KMS-11 (cell line): ENCODE measurements at regions not wholly inside any gene's neighbourhood (a gene's known extent, or its start where the extent isn't known, plus 50 kb on each side); places are given as distances from the start of the nearest gene placed in this dataset.

ENCODE experiments used
- H2AFZ ChIP-seq: fragments of 200-600 bp; sonication (generic); 2 replicates; pipeline ENCODE4 v1.6.1; 2016; ENCODE audit warnings: antibody characterized with exemption, mixed run types, low read depth
- H3K27ac ChIP-seq: fragments of 200-600 bp; sonication (generic); 2 replicates; pipeline ENCODE4 v1.6.1; 2016; ENCODE audit warnings: mild to moderate bottlenecking, mixed run types
- H3K27me3 ChIP-seq: fragments of 200-600 bp; sonication (generic); 2 replicates; pipeline ENCODE4 v1.6.1; 2017; ENCODE audit warnings: mild to moderate bottlenecking, low read depth, mixed run types, moderate library complexity; ENCODE audit not compliant: insufficient read depth
- H3K36me3 ChIP-seq: fragments of 200-600 bp; sonication (generic); 2 replicates; pipeline ENCODE4 v1.6.1; 2017; ENCODE audit warnings: mild to moderate bottlenecking, mixed run types; ENCODE audit not compliant: insufficient read depth
- H3K4me1 ChIP-seq: fragments of 200-600 bp; sonication (generic); 2 replicates; pipeline ENCODE4 v1.6.1; 2016; ENCODE audit warnings: mild to moderate bottlenecking, low read depth, mixed run types; ENCODE audit not compliant: poor library complexity, severe bottlenecking
- H3K4me2 ChIP-seq: fragments of 200-600 bp; sonication (generic); 2 replicates; pipeline ENCODE4 v1.7.0; 2016; ENCODE audit warnings: mild to moderate bottlenecking, mixed run types
- H3K4me3 ChIP-seq: fragments of 200-600 bp; sonication (generic); IDR thresholded peaks from 2 replicates; pipeline ENCODE4 v1.6.1; 2017; ENCODE audit warnings: low read depth, low read length, mixed read lengths; ENCODE audit not compliant: insufficient read depth
- H3K79me2 ChIP-seq: fragments of 200-600 bp; sonication (generic); 2 replicates; pipeline ENCODE4 v1.6.1; 2016; ENCODE audit warnings: low read depth, mixed run types; ENCODE audit not compliant: insufficient read depth
- H3K9ac ChIP-seq: fragments of 200-600 bp; sonication (generic); 2 replicates; pipeline ENCODE4 v1.6.1; 2016; ENCODE audit warnings: mild to moderate bottlenecking, mixed run types
- H4K20me1 ChIP-seq: fragments of 200-600 bp; sonication (generic); 2 replicates; pipeline ENCODE4 v1.6.1; 2016; ENCODE audit warnings: mild to moderate bottlenecking, mixed run types; ENCODE audit not compliant: insufficient read depth
- TF ChIP-seq, protein P1 (sequence below): fragments of 200-600 bp; sonication (generic); conservative IDR thresholded peaks from 2 replicates; pipeline ENCODE4 v1.6.1; 2017; ENCODE audit warnings: low read depth, mild to moderate bottlenecking, antibody characterized with exemption, low read length, moderate library complexity, mixed read lengths

DNA sequence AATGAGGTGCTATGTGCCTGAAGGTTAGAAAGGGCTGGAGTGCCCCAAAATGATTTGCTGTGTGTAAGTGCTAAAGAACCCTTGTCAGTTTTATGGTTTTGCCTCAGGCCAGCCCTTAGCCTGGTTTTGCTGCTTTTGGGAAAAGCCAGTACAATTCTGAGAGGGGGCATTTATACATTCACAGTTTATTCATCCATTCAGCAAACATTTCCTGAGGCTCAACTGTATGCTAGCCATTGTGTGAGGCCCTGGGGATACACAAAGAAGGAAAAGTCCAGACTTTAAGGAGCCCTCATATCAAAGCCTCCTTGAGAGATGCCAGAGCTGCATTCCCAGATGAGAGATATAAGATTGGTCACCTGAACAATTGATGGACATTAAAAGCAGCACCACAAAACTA, 115.2 kb upstream of the PLCXD3 start:
- TF ChIP-seq, protein P1, sequence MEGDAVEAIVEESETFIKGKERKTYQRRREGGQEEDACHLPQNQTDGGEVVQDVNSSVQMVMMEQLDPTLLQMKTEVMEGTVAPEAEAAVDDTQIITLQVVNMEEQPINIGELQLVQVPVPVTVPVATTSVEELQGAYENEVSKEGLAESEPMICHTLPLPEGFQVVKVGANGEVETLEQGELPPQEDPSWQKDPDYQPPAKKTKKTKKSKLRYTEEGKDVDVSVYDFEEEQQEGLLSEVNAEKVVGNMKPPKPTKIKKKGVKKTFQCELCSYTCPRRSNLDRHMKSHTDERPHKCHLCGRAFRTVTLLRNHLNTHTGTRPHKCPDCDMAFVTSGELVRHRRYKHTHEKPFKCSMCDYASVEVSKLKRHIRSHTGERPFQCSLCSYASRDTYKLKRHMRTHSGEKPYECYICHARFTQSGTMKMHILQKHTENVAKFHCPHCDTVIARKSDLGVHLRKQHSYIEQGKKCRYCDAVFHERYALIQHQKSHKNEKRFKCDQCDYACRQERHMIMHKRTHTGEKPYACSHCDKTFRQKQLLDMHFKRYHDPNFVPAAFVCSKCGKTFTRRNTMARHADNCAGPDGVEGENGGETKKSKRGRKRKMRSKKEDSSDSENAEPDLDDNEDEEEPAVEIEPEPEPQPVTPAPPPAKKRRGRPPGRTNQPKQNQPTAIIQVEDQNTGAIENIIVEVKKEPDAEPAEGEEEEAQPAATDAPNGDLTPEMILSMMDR: no peak
- no peaks in the 10 kb centered on the region for H3K36me3 ChIP-seq
- H4K20me1 ChIP-seq: no peaks in the 10 kb centered on the region
- H3K27me3 ChIP-seq: no peaks in the 10 kb centered on the region
- no peak overlapping the region for H3K4me2 ChIP-seq
- no peaks in the 10 kb centered on the region for H3K79me2 ChIP-seq
- H3K4me3 ChIP-seq: no peak overlapping the region
- H2AFZ ChIP-seq: no peak overlapping the region
- peaks cover 19% of the 10 kb centered on the region for H3K4me1 ChIP-seq
- no peak overlapping the region for H3K9ac ChIP-seq
- no peak overlapping the region for H3K27ac ChIP-seq

GRCh38 chr5:41621420-41621819, 111.0 kb upstream of the PLCXD3 start:
- no peak overlapping the region for H2AFZ ChIP-seq
- no peak overlapping the region for H3K9ac ChIP-seq
- H3K27me3 ChIP-seq: no peaks in the 10 kb centered on the region
- no peaks in the 10 kb centered on the region for H4K20me1 ChIP-seq
- peak overlapping the region; percentile 53 for H3K4me2 ChIP-seq
- no peaks in the 10 kb centered on the region for H3K79me2 ChIP-seq
- no peaks in the 10 kb centered on the region for H3K36me3 ChIP-seq
- TF ChIP-seq, protein P1: no peak
- peaks cover 26% of the 10 kb centered on the region for H3K4me1 ChIP-seq
- peak overlapping the region; percentile 33; the same call in 1 of the 2 replicates for H3K27ac ChIP-seq
- H3K4me3 ChIP-seq: no peak overlapping the region

GRCh38 chr5:41617843-41618515, 107.6 kb upstream of the PLCXD3 start:
- Histone ChIP-seq H3K4me3 (no peak overlapping the region), H3K36me3 (no peaks in the 10 kb centered on the region), H3K4me1 (peaks cover 26% of the 10 kb centered on the region), H3K27me3 (no peaks in the 10 kb centered on the region), H4K20me1 (no peaks in the 10 kb centered on the region), H2AFZ (no peak overlapping the region), H3K9ac (no peak overlapping the region), H3K4me2 (no peak overlapping the region), H3K79me2 (no peaks in the 10 kb centered on the region), H3K27ac (no peak overlapping the region)
- TF ChIP-seq, protein P1: no peak

DNA sequence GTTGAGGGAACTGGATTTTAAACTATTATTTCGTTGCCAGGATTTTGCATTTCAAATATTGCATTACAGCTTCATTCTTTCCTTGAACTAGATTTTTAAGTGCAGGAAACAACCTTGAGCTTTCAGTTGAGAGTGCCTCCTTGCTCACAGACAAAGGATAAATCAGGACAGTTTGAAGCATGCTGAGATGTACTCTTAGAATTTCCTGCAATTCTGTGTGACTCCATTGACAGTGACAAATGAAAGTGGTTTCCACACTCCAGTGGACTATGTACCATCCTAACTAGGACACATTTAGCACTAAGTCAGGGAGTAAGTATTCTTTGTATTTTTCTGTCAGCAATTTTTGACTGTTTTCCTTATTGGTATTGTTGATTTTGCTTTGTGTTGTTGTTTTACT, 100.0 kb upstream of the PLCXD3 start:
- Histone ChIP-seq H3K4me3 (no peak overlapping the region), H3K27me3 (no peaks in the 10 kb centered on the region), H3K4me1 (no peaks in the 10 kb centered on the region), H3K36me3 (no peaks in the 10 kb centered on the region), H3K27ac (no peak overlapping the region), H3K4me2 (no peak overlapping the region), H3K9ac (no peak overlapping the region), H4K20me1 (no peaks in the 10 kb centered on the region), H2AFZ (no peak overlapping the region), H3K79me2 (no peaks in the 10 kb centered on the region)
- TF ChIP-seq, protein P1: no peak
